Neural progenitor cell (in vitro differentiated cells): ENCODE measurements at regions not wholly inside any gene's neighbourhood (a gene's known extent, or its start where the extent isn't known, plus 50 kb on each side); places are given as distances from the start of the nearest gene placed in this dataset.

Experiments used
- DNase-seq: peaks from one replicate; pipeline ENCODE4 v3.0.0-alpha.2; 2016; ENCODE audit warnings: low spot score
- H2AFZ ChIP-seq: fragments of 200-600 bp; sonication (generic); replicated peaks from 2 replicates; pipeline ENCODE4 v1.6.1; 2016; ENCODE audit warnings: antibody characterized with exemption
- H3F3A ChIP-seq: fragments of 200-600 bp; sonication (generic); 2 replicates; pipeline ENCODE4 v1.6.1; 2016; ENCODE audit warnings: antibody characterized with exemption, low read depth
- H3K27ac ChIP-seq: fragments of 200-600 bp; sonication (generic); 2 replicates; pipeline ENCODE4 v1.5.1; 2016; ENCODE audit warnings: mild to moderate bottlenecking
- H3K27me3 ChIP-seq: fragments of 200-600 bp; sonication (generic); 2 replicates; pipeline ENCODE4 v1.6.1; 2016; ENCODE audit warnings: mild to moderate bottlenecking, moderate library complexity
- H3K36me3 ChIP-seq: fragments of 200-600 bp; sonication (generic); 2 replicates; pipeline ENCODE4 v1.5.1; 2016
- H3K4me1 ChIP-seq: fragments of 200-600 bp; sonication (generic); 2 replicates; pipeline ENCODE4 v1.6.1; 2016; ENCODE audit warnings: mixed run types
- H3K4me2 ChIP-seq: fragments of 200-600 bp; sonication (generic); 2 replicates; pipeline ENCODE4 v1.6.1; 2016
- H3K4me3 ChIP-seq: fragments of 200-600 bp; sonication (generic); 2 replicates; pipeline ENCODE4 v1.5.1; 2016
- H3K79me2 ChIP-seq: fragments of 200-600 bp; sonication (generic); 2 replicates; pipeline ENCODE4 v1.6.1; 2016; ENCODE audit warnings: low read depth
- H3K9ac ChIP-seq: fragments of 200-600 bp; sonication (generic); 2 replicates; pipeline ENCODE4 v1.6.1; 2016
- H3K9me3 ChIP-seq: fragments of 200-600 bp; sonication (generic); 2 replicates; pipeline ENCODE4 v1.5.1; 2016; ENCODE audit warnings: low read depth
- H4K20me1 ChIP-seq: fragments of 200-600 bp; sonication (generic); 2 replicates; pipeline ENCODE4 v1.6.1; 2016; ENCODE audit warnings: low read depth
- H3K27ac Mint-ChIP-seq: 3 replicates; pipeline ENCODE4 v1.8.0; 2021; ENCODE audit warnings: mixed read lengths
- H3K27me3 Mint-ChIP-seq: 2 replicates; pipeline ENCODE4 v1.8.0; 2022; ENCODE audit warnings: low read depth, mild to moderate bottlenecking, inconsistent platforms, moderate library complexity, mixed read lengths; ENCODE audit not compliant: insufficient read depth
- H3K36me3 Mint-ChIP-seq: 3 replicates; pipeline ENCODE4 v1.8.0; 2021; ENCODE audit warnings: mixed read lengths
- H3K4me1 Mint-ChIP-seq: 3 replicates; pipeline ENCODE4 v1.8.0; 2021; ENCODE audit warnings: mixed read lengths
- H3K4me3 Mint-ChIP-seq: 3 replicates; pipeline ENCODE4 v1.8.0; 2021; ENCODE audit warnings: mild to moderate bottlenecking, moderate library complexity, mixed read lengths
- H3K9me3 Mint-ChIP-seq: 3 replicates; pipeline ENCODE4 v1.8.0; 2020; ENCODE audit warnings: mixed read lengths
- CTCF ChIP-seq: fragments of 200-600 bp; sonication (generic); IDR thresholded peaks from 2 replicates; pipeline ENCODE4 v1.5.1; 2017; ENCODE audit warnings: antibody characterized with exemption, mild to moderate bottlenecking
- EZH2 ChIP-seq: fragments of 200-600 bp; sonication (generic); IDR thresholded peaks from 2 replicates; pipeline ENCODE4 v1.6.1; 2017; ENCODE audit warnings: antibody characterized with exemption, mild to moderate bottlenecking, moderate library complexity
- EZH2phosphoT487 ChIP-seq: fragments of 200-600 bp; sonication (generic); IDR thresholded peaks from 2 replicates; pipeline ENCODE4 v1.6.1; 2017; ENCODE audit warnings: antibody characterized with exemption

- no peaks in the 10 kb centered on the region for H3K27me3 ChIP-seq
- no peak overlapping the region for H3K4me3 ChIP-seq
- no peaks in the 10 kb centered on the region for H4K20me1 ChIP-seq
- Mint-ChIP-seq H3K36me3 (no peaks in the 10 kb centered on the region), H3K4me1 (no peaks in the 10 kb centered on the region), H3K27ac (no peak overlapping the region), H3K27me3 (peaks cover 3% of the 10 kb centered on the region), H3K9me3 (peaks cover 9% of the 10 kb centered on the region), H3K4me3 (no peak overlapping the region)
- no peaks in the 10 kb centered on the region for H3K79me2 ChIP-seq
- TF ChIP-seq EZH2phosphoT487 (no peak), CTCF (no peak), EZH2 (no peak)
- no peak overlapping the region for H2AFZ ChIP-seq
- no peaks in the 10 kb centered on the region for H3K36me3 ChIP-seq
- no peaks in the 10 kb centered on the region for H3F3A ChIP-seq
- peaks cover 5% of the 10 kb centered on the region for H3K9me3 ChIP-seq
- no peak overlapping the region for H3K9ac ChIP-seq
- H3K4me1 ChIP-seq = no peaks in the 10 kb centered on the region
- no peak for DNase-seq
- no peak overlapping the region for H3K4me2 ChIP-seq
- no peak overlapping the region for H3K27ac ChIP-seq
These were observed 141.7 kb upstream of the KCND2 start for GRCh38 chr7:120131096-120131839.

- Histone ChIP-seq H4K20me1 (no peaks in the 10 kb centered on the region), H3K4me2 (no peak overlapping the region), H3K27me3 (no peaks in the 10 kb centered on the region), H3K79me2 (no peaks in the 10 kb centered on the region), H3K9ac (no peak overlapping the region), H3F3A (no peaks in the 10 kb centered on the region), H3K36me3 (no peaks in the 10 kb centered on the region), H3K4me1 (no peaks in the 10 kb centered on the region), H2AFZ (no peak overlapping the region), H3K27ac (no peak overlapping the region), H3K4me3 (no peak overlapping the region), H3K9me3 (no peaks in the 10 kb centered on the region)
- Mint-ChIP-seq H3K4me3 (no peak overlapping the region), H3K9me3 (no peaks in the 10 kb centered on the region), H3K27me3 (no peaks in the 10 kb centered on the region), H3K4me1 (no peaks in the 10 kb centered on the region), H3K36me3 (no peaks in the 10 kb centered on the region), H3K27ac (no peak overlapping the region)
- DNase-seq = no peak
- TF ChIP-seq EZH2 (no peak), EZH2phosphoT487 (no peak), CTCF (no peak)
These were observed 134.5 kb upstream of the KCND2 start for GRCh38 chr7:120138497-120138896.

DNA sequence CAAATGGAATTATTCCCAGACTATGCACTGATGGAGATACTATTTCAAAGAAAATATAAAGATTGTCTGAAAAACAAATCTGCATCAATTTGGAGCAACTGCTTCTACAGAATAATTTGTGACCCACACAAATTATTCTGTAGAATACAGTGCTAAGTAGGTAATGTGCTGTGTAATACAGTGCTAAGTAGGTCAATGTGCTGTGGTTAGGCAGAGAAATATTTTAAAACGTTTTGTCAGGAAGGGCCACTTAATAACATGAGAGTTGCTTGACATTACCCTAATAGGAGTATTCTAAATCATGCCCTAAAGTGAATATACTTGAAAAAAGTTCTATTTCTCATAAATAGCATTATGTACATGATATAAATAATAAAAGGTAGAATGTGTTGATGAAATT, 116.5 kb upstream of the KCND2 start:
- Histone ChIP-seq H3K79me2 (no peaks in the 10 kb centered on the region), H2AFZ (peak overlapping the region; percentile 32), H3K4me2 (no peak overlapping the region), H3K9ac (no peak overlapping the region), H3K27me3 (no peaks in the 10 kb centered on the region), H3K27ac (no peak overlapping the region), H4K20me1 (no peaks in the 10 kb centered on the region), H3K9me3 (no peaks in the 10 kb centered on the region), H3K36me3 (no peaks in the 10 kb centered on the region), H3K4me1 (no peaks in the 10 kb centered on the region), H3F3A (no peaks in the 10 kb centered on the region), H3K4me3 (no peak overlapping the region)
- Mint-ChIP-seq H3K27me3 (no peaks in the 10 kb centered on the region), H3K36me3 (no peaks in the 10 kb centered on the region), H3K9me3 (no peaks in the 10 kb centered on the region), H3K27ac (no peak overlapping the region), H3K4me3 (no peak overlapping the region), H3K4me1 (no peaks in the 10 kb centered on the region)
- TF ChIP-seq CTCF (no peak), EZH2 (no peak), EZH2phosphoT487 (no peak)
- no peak for DNase-seq
